ENCODE measurements at regions not wholly inside any gene's neighbourhood (a gene's known extent, or its start where the extent isn't known, plus 50 kb on each side); places are given as distances from the start of the nearest gene placed in this dataset.
"Not testable (repeated sequence)": the region's sequence is repeated elsewhere in the genome, so short reads cannot be mapped to it uniquely, and the experiment has no call there.

DNA sequence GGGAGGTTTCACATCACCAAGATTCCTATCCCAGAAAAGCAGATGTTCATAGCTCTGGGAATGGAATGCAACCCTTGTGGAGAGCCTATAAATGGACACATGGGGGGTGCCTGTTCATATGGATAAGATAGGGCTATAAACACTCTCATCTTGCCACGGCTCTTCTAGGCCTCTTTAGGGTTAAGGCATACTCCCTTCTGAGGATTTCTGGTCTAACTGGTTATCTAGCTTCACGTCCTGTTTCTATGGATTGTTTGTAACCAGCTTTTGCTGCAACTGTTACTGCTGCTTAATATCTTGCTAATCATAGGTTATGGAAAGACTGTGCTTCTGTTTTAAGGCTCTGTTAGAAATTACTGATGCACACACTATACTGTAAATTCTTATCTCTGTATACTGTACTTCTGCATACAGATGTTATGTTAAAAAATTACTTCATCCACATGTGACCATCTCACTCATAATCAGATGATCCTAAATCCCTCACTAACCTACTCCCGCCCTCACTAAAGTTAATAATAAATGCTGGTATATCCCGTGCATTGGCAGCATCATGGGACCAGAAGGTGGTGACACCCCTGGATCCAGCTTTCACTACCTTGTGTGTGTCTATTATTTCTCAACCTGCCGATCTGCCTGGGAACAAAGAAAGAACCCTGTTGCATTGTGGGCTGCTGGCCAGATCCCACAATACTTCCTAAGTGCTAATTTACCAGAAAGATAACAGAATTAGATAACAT is 68.7 kb downstream of the PRKAB2 start:
- H3K4me1 ChIP-seq; H3K27me3 ChIP-seq; H3K36me3 ChIP-seq; H3K4me3 ChIP-seq; H3K27ac ChIP-seq; H3K9me3 ChIP-seq; DNase-seq (ENCODE audit: low spot score in 2 of 2): not testable (repeated sequence)
- 57 to 64% methylated on average over 5 of the region's 5 CpGs for WGBS, 2 donors

DNA sequence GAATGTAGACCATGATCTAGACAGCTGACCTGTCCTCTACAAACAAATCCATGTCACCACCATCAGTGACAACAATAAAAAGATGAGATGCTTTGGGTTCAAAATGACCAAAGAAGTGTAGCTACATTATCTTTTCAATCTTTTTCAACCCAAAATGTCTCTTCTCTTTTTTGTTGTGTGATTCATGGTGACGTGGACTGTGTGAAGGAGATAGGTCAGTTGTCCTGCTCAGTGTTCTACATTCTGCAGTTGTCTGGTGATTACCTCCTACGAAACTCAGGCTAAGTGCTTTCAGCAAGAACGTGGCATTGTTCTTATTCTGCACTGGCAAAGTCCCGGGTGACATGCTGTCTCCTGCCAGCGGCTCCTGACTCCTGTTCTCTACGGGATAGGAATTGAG is 73.1 kb downstream of the PRKAB2 start:
- Histone ChIP-seq H3K4me1 (no peaks in the 10 kb centered on the region), H3K36me3 (no peaks in the 10 kb centered on the region), H3K4me3 (no peak overlapping the region), H3K27ac (no peak overlapping the region), H3K27me3 (no peaks in the 10 kb centered on the region), H3K9me3 (no peaks in the 10 kb centered on the region)
- 68 to 74% methylated on average over 6 of the region's 6 CpGs for WGBS, 2 donors
- DNase-seq (ENCODE audit: low spot score in 2 of 2): no peak
- TF ChIP-seq POLR2A (IDR thresholded peaks at IDR 0.05) (no peak), EP300 (IDR thresholded peaks at IDR 0.05) (no peak)
- TF ChIP-seq, protein P1, sequence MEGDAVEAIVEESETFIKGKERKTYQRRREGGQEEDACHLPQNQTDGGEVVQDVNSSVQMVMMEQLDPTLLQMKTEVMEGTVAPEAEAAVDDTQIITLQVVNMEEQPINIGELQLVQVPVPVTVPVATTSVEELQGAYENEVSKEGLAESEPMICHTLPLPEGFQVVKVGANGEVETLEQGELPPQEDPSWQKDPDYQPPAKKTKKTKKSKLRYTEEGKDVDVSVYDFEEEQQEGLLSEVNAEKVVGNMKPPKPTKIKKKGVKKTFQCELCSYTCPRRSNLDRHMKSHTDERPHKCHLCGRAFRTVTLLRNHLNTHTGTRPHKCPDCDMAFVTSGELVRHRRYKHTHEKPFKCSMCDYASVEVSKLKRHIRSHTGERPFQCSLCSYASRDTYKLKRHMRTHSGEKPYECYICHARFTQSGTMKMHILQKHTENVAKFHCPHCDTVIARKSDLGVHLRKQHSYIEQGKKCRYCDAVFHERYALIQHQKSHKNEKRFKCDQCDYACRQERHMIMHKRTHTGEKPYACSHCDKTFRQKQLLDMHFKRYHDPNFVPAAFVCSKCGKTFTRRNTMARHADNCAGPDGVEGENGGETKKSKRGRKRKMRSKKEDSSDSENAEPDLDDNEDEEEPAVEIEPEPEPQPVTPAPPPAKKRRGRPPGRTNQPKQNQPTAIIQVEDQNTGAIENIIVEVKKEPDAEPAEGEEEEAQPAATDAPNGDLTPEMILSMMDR (IDR thresholded peaks at IDR 0.05): no peak

- TF ChIP-seq, protein P1 (IDR thresholded peaks at IDR 0.05): peak in 2 of 5 experiments; percentile 18
- H3K27ac ChIP-seq; H3K27me3 ChIP-seq; H3K4me3 ChIP-seq; H3K9me3 ChIP-seq; DNase-seq (ENCODE audit: low spot score in 2 of 2); H3K36me3 ChIP-seq; H3K4me1 ChIP-seq: not testable (repeated sequence)
- WGBS, 2 donors: 64 to 68% methylated on average over 11 of the region's 11 CpGs
Measured at GRCh38 chr1:147098338-147098973, 73.8 kb downstream of the PRKAB2 start.

DNA sequence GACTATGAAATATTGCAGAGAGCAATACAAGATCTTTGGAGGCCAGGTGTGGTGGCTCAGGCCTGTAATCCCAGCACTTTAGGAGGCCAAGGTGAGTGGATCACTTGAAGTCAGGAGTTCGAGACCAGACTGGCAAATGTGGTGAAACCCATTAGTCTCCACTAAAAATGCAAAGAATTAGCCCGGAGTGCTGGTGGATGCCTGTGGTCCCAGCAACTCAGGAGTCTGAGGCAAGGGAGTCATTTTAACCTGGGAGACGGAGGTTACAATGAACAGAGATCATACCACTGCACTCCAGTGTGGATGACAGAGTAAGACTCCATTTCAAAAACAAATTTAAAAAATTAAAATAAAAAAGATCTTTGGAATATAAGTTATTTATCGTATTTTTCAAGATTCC is 76.6 kb downstream of the PRKAB2 start:
- Histone ChIP-seq H3K4me1 (no peaks in the 10 kb centered on the region), H3K36me3 (no peaks in the 10 kb centered on the region), H3K4me3 (no peak overlapping the region), H3K27ac (no peak overlapping the region), H3K9me3 (no peaks in the 10 kb centered on the region), H3K27me3 (no peaks in the 10 kb centered on the region)
- 82 to 83% methylated on average over 4 of the region's 4 CpGs for WGBS, 2 donors
- no peak for DNase-seq (ENCODE audit: low spot score in 2 of 2)
- TF ChIP-seq POLR2A (IDR thresholded peaks at IDR 0.05): no peak
- no peak for TF ChIP-seq EP300 (IDR thresholded peaks at IDR 0.05)
- TF ChIP-seq, protein P1 (IDR thresholded peaks at IDR 0.05): no peak

DNA sequence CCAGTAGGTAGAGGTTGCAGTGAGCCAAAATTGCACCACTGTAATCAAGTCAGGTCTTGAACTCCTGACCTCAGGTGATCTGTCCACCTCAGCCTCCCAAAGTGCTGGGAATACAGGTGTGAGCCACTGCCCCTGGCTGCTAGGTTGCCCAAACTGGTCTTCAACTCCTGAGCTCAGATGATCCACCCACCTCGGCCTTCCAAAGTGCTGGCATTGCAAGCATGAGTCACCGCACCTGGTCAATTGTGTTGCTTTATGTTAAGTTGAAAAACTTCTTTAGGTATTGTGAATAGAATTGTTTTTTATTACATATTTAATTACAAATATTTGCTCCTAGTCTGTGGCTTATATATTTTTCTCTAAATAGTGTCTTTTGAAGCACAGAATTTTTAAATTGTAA is 80.5 kb downstream of the PRKAB2 start:
- Histone ChIP-seq H3K4me3 (no peak overlapping the region), H3K27ac (no peak overlapping the region), H3K27me3 (no peaks in the 10 kb centered on the region), H3K36me3 (no peaks in the 10 kb centered on the region), H3K9me3 (peaks cover 0 to 17% (median 0%) of the 10 kb centered on the region in 4 donors), H3K4me1 (no peaks in the 10 kb centered on the region)
- DNase-seq (ENCODE audit: low spot score in 2 of 2): no peak
- TF ChIP-seq, protein P1 (IDR thresholded peaks at IDR 0.05): no peak
- 89 to 100% methylated on average over 2 of the region's 2 CpGs for WGBS, 2 donors
